Aorta (tissue), 5 donors: ENCODE measurements at regions not wholly inside any gene's neighbourhood (a gene's known extent, or its start where the extent isn't known, plus 50 kb on each side); places are given as distances from the start of the nearest gene placed in this dataset.
"Not testable (repeated sequence)": the region's sequence is repeated elsewhere in the genome, so short reads cannot be mapped to it uniquely, and the experiment has no call there.

Experiments
- ATAC-seq: fragments of 200-7000 bp; cut with Tn5 transposase; one replicate; pipeline ENCODE4 v1.9.1; 2022; ENCODE audit warnings: moderate library complexity; ENCODE audit not compliant: low FRiP score
- DNase-seq, 2 donors: peaks; one replicate each; pipeline ENCODE4 v3.0.0-alpha.2; 2020
- H3K27ac ChIP-seq, 2 donors: one replicate each; pipeline ENCODE4 v1.5.1; 2013; ENCODE audit warnings: low read length in 2 of 2, mild to moderate bottlenecking in 2 of 2, moderate library complexity in 2 of 2, control low read depth in 1 of 2, inconsistent platforms in 1 of 2, low read depth in 1 of 2
- H3K27me3 ChIP-seq, 2 donors: one replicate each; pipeline ENCODE4 v1.6.1; 2013; ENCODE audit warnings: control low read depth in 1 of 2, low read length in 1 of 2, mild to moderate bottlenecking in 1 of 2, moderate library complexity in 1 of 2; ENCODE audit not compliant: insufficient read depth in 2 of 2, control insufficient read depth in 1 of 2
- H3K36me3 ChIP-seq, 2 donors: one replicate each; pipeline ENCODE4 v1.6.1; 2013; ENCODE audit warnings: control low read depth in 1 of 2, low read length in 1 of 2, mild to moderate bottlenecking in 1 of 2; ENCODE audit not compliant: insufficient read depth in 2 of 2, control insufficient read depth in 1 of 2
- H3K4me1 ChIP-seq, 2 donors: one replicate each; pipeline ENCODE4 v1.6.1; 2013; ENCODE audit warnings: low read length in 2 of 2, control low read depth in 1 of 2, mild to moderate bottlenecking in 1 of 2, moderate library complexity in 1 of 2; ENCODE audit not compliant: insufficient read depth in 2 of 2, control insufficient read depth in 1 of 2
- H3K4me3 ChIP-seq, 2 donors: one replicate each; pipeline ENCODE4 v1.5.1; 2013; ENCODE audit warnings: low read length in 2 of 2, control low read depth in 1 of 2, mild to moderate bottlenecking in 1 of 2
- H3K9me3 ChIP-seq: one replicate; pipeline ENCODE4 v1.6.1; 2013; ENCODE audit warnings: mild to moderate bottlenecking, low read length; ENCODE audit not compliant: control insufficient read depth
- WGBS, 2 donors: extraction: QIAGEN DNeasy Blood & Tissue Kit; methylation state at CpG; one replicate each; pipeline ENCODE4 v1.1.7; 2013; 5-methylcytosine and 5-hydroxymethylcytosine counted together
- intact Hi-C, 2 donors: fragments of 100-400 bp; cut with DNase I; formaldehyde crosslinking; loops; one replicate each; pipeline versions ENCODE4 v1.14.2 to v1.15.0; 2022
- donor health status: healthy with polysubstance abuse.
- donor health status: Bipolar disorder and iron deficiency.
- donor health status: DM: no; HTN: no; CAD: no.
- donor health status: DM: no; HTN: no; CAD: no.
- donor health status: DM: yes; HTN: yes; CAD: no.

GRCh38 chr4:158420782-158421181 is 100.9 kb upstream of the RXFP1 start:
- Histone ChIP-seq H3K27ac (no peak overlapping the region), H3K9me3 (no peaks in the 10 kb centered on the region), H3K36me3 (no peaks in the 10 kb centered on the region), H3K4me3 (no peak overlapping the region), H3K27me3 (no peaks in the 10 kb centered on the region), H3K4me1 (peaks cover 2 to 4% of the 10 kb centered on the region in 2 donors)
- 46 to 59% methylated on average over 2 of the region's 2 CpGs for WGBS, 2 donors
- intact Hi-C loops, result no loop called here
- no peak for ATAC-seq
- DNase-seq, result no peak

- Histone ChIP-seq H3K9me3 (no peaks in the 10 kb centered on the region), H3K4me1 (peaks cover 2 to 4% of the 10 kb centered on the region in 2 donors), H3K27me3 (no peaks in the 10 kb centered on the region), H3K36me3 (no peaks in the 10 kb centered on the region), H3K27ac (no peak overlapping the region), H3K4me3 (no peak overlapping the region)
- no peak for DNase-seq
- WGBS, 2 donors, result 0 to 1% methylated on average over 1 of the region's 1 CpG
- ATAC-seq, result no peak
- intact Hi-C loops, result no loop called here
Observed at GRCh38 chr4:158422546-158422945, 99.1 kb upstream of the RXFP1 start.

GRCh38 chr4:158428242-158428641 is 93.4 kb upstream of the RXFP1 start:
- Histone ChIP-seq H3K27ac (no peak overlapping the region), H3K36me3 (no peaks in the 10 kb centered on the region), H3K9me3 (no peaks in the 10 kb centered on the region), H3K27me3 (no peaks in the 10 kb centered on the region), H3K4me3 (no peak overlapping the region), H3K4me1 (no peaks in the 10 kb centered on the region)
- intact Hi-C loops, result no loop called here
- ATAC-seq, result no peak
- DNase-seq, result no peak

- Histone ChIP-seq H3K9me3 (no peaks in the 10 kb centered on the region), H3K4me3 (no peak overlapping the region), H3K36me3 (no peaks in the 10 kb centered on the region), H3K4me1 (no peaks in the 10 kb centered on the region), H3K27ac (no peak overlapping the region), H3K27me3 (no peaks in the 10 kb centered on the region)
- intact Hi-C loops, result no loop called here
- ATAC-seq, result no peak
- DNase-seq, result no peak
Observed at GRCh38 chr4:158442736-158443135, 78.9 kb upstream of the RXFP1 start.

GRCh38 chr4:158443731-158444130 is 78.0 kb upstream of the RXFP1 start:
- intact Hi-C loops, result no loop called here
- H3K36me3 ChIP-seq, result no peaks in the 10 kb centered on the region
- H3K4me3 ChIP-seq, result no peak overlapping the region
- no peaks in the 10 kb centered on the region for H3K4me1 ChIP-seq
- H3K9me3 ChIP-seq, result no peaks in the 10 kb centered on the region
- no peak overlapping the region for H3K27ac ChIP-seq
- 68 to 90% methylated on average over 1 of the region's 1 CpG for WGBS, 2 donors
- no peaks in the 10 kb centered on the region for H3K27me3 ChIP-seq
- no peak for ATAC-seq
- no peak for DNase-seq

- Histone ChIP-seq H3K27me3 (no peaks in the 10 kb centered on the region), H3K36me3 (no peaks in the 10 kb centered on the region), H3K27ac (no peak overlapping the region), H3K9me3 (no peaks in the 10 kb centered on the region), H3K4me1 (no peaks in the 10 kb centered on the region), H3K4me3 (no peak overlapping the region)
- ATAC-seq (no peak), DNase-seq (no peak)
- 89% methylated on average over 1 of the region's 1 CpG for WGBS, 2 donors
- intact Hi-C loops, result no loop called here
Observed at GRCh38 chr4:158444621-158445020, 77.1 kb upstream of the RXFP1 start.

- H3K36me3 ChIP-seq, result no peaks in the 10 kb centered on the region
- no peaks in the 10 kb centered on the region for H3K4me1 ChIP-seq
- ATAC-seq (peak; percentile 65), DNase-seq (no peak)
- no peak overlapping the region for H3K4me3 ChIP-seq
- intact Hi-C loops, result no loop called here
- H3K9me3 ChIP-seq, result no peaks in the 10 kb centered on the region
- no peaks in the 10 kb centered on the region for H3K27me3 ChIP-seq
- 46 to 49% methylated on average over 2 of the region's 2 CpGs for WGBS, 2 donors
- H3K27ac ChIP-seq, result no peak overlapping the region
Observed at GRCh38 chr4:158446106-158446505, 75.6 kb upstream of the RXFP1 start.

GRCh38 chr4:158450741-158451140 is 70.9 kb upstream of the RXFP1 start:
- DNase-seq (no peak), ATAC-seq (no peak)
- no peaks in the 10 kb centered on the region for H3K27me3 ChIP-seq
- H3K9me3 ChIP-seq, result no peaks in the 10 kb centered on the region
- intact Hi-C loops, result no loop called here
- 65 to 70% methylated on average over 1 of the region's 1 CpG for WGBS, 2 donors
- H3K36me3 ChIP-seq, result no peaks in the 10 kb centered on the region
- no peak overlapping the region for H3K27ac ChIP-seq
- no peak overlapping the region for H3K4me3 ChIP-seq
- no peaks in the 10 kb centered on the region for H3K4me1 ChIP-seq

- intact Hi-C loops, ATAC-seq, H3K4me1 ChIP-seq, DNase-seq, H3K36me3 ChIP-seq, H3K9me3 ChIP-seq, H3K27ac ChIP-seq, H3K4me3 ChIP-seq, H3K27me3 ChIP-seq: not testable (repeated sequence)
- WGBS, 2 donors, result 95 to 96% methylated on average over 1 of the region's 1 CpG
Observed at GRCh38 chr4:158452116-158452515, 69.6 kb upstream of the RXFP1 start.
